GM12891 (cell line): ENCODE measurements at regions not wholly inside any gene's neighbourhood (a gene's known extent, or its start where the extent isn't known, plus 50 kb on each side); places are given as distances from the start of the nearest gene placed in this dataset.

Experiments
- POLR2A ChIP-seq: IDR thresholded peaks from 2 replicates; pipeline ENCODE4 v1.6.1; 2011; ENCODE audit warnings: low read depth, low read length, control low read depth
- POLR2AphosphoS5 ChIP-seq: IDR thresholded peaks from 2 replicates; pipeline ENCODE4 v1.6.1; 2011; ENCODE audit warnings: low read depth, low read length, control low read depth
- TAF1 ChIP-seq: IDR thresholded peaks from 2 replicates; pipeline ENCODE4 v1.6.1; 2011; ENCODE audit warnings: low read depth, low read length, control low read depth

- TF ChIP-seq POLR2A (no peak), TAF1 (no peak), POLR2AphosphoS5 (no peak)
Measured at GRCh38 chr11:91960770-91961169, 263.8 kb upstream of the FAT3 start.
